Transverse colon (tissue), 4 donors: ENCODE measurements at regions not wholly inside any gene's neighbourhood (a gene's known extent, or its start where the extent isn't known, plus 50 kb on each side); places are given as distances from the start of the nearest gene placed in this dataset.

ENCODE experiments used
- CTCF ChIP-seq, 5 experiments: fragments of 200-600 bp in 3 of 5; fragments of 450-650 bp in 2 of 5; sonication (generic) in 3 of 5; IDR thresholded peaks; 1 replicate in 2 of 5; 2 replicates in 3 of 5; pipeline ENCODE4 v1.5.1; 2016 to 2017; ENCODE audit warnings: antibody characterized with exemption in 5 of 5, inconsistent platforms in 3 of 5, mild to moderate bottlenecking in 2 of 5, moderate library complexity in 1 of 5
- POLR2A ChIP-seq: fragments of 450-650 bp; IDR thresholded peaks from one replicate; pipeline ENCODE4 v1.6.1; 2016; ENCODE audit warnings: antibody characterized with exemption, mild to moderate bottlenecking, moderate library complexity
- POLR2AphosphoS5 ChIP-seq, 3 donors: sonication (generic); formaldehyde crosslinking; IDR thresholded peaks; one replicate each; pipeline ENCODE4 v1.6.1; 2016; ENCODE audit warnings: antibody characterized with exemption in 3 of 3

- TF ChIP-seq CTCF (IDR thresholded peaks at IDR 0.05) (no peak), POLR2A (no peak), POLR2AphosphoS5 (IDR thresholded peaks at IDR 0.05) (no peak)
Measured at GRCh38 chr3:30470496-30470895, 135.9 kb upstream of the TGFBR2 start.
